Suprapubic skin (tissue), 4 donors: ENCODE measurements at regions not wholly inside any gene's neighbourhood (a gene's known extent, or its start where the extent isn't known, plus 50 kb on each side); places are given as distances from the start of the nearest gene placed in this dataset.

ENCODE experiments used
- DNase-seq, 2 donors: peaks; one replicate each; pipeline ENCODE4 v3.0.0-alpha.2; 2019; ENCODE audit warnings: low spot score in 2 of 2
- H3K27ac ChIP-seq: fragments of 200-600 bp; sonication (generic); one replicate; pipeline ENCODE4 v1.5.1; 2019
- H3K27me3 ChIP-seq: fragments of 200-600 bp; sonication (generic); one replicate; pipeline ENCODE4 v1.5.1; 2019
- H3K36me3 ChIP-seq: fragments of 200-600 bp; sonication (generic); one replicate; pipeline ENCODE4 v1.5.1; 2019
- H3K4me1 ChIP-seq: fragments of 200-600 bp; sonication (generic); one replicate; pipeline ENCODE4 v1.5.1; 2019
- H3K4me3 ChIP-seq: fragments of 200-600 bp; sonication (generic); one replicate; pipeline ENCODE4 v1.5.1; 2019; ENCODE audit warnings: mild to moderate bottlenecking
- H3K9me3 ChIP-seq: fragments of 200-600 bp; sonication (generic); one replicate; pipeline ENCODE4 v1.5.1; 2019
- CTCF ChIP-seq, 2 donors: fragments of 200-600 bp in 1 of 2; fragments of 450-650 bp in 1 of 2; sonication (generic) in 1 of 2; IDR thresholded peaks; one replicate each; pipeline ENCODE4 v1.5.1; 2016 to 2019; ENCODE audit warnings: antibody characterized with exemption in 2 of 2, mild to moderate bottlenecking in 1 of 2, moderate library complexity in 1 of 2
- EP300 ChIP-seq: sonication (generic); formaldehyde crosslinking; IDR thresholded peaks from one replicate; pipeline ENCODE4 v1.6.1; 2017; ENCODE audit warnings: antibody characterized with exemption
- POLR2A ChIP-seq, 2 donors: fragments of 450-650 bp; IDR thresholded peaks; one replicate each; pipeline ENCODE4 v1.6.1; 2017; ENCODE audit warnings: antibody characterized with exemption in 2 of 2, mild to moderate bottlenecking in 2 of 2, moderate library complexity in 2 of 2
- POLR2AphosphoS5 ChIP-seq, 3 donors: sonication (generic); formaldehyde crosslinking; IDR thresholded peaks; one replicate each; pipeline ENCODE4 v1.6.1; 2017; ENCODE audit warnings: antibody characterized with exemption in 3 of 3
- WGBS: methylation state at CpG from one replicate; pipeline ENCODE4 v1.1.5; 2018; 5-methylcytosine and 5-hydroxymethylcytosine counted together

- Histone ChIP-seq H3K27me3 (no peaks in the 10 kb centered on the region), H3K27ac (no peak overlapping the region), H3K4me3 (no peak overlapping the region), H3K9me3 (no peaks in the 10 kb centered on the region), H3K36me3 (no peaks in the 10 kb centered on the region), H3K4me1 (no peaks in the 10 kb centered on the region)
- TF ChIP-seq EP300 (no peak), POLR2A (IDR thresholded peaks at IDR 0.05) (no peak), POLR2AphosphoS5 (IDR thresholded peaks at IDR 0.05) (no peak), CTCF (IDR thresholded peaks at IDR 0.05) (no peak)
- 64% methylated on average over 1 of the region's 1 CpG for WGBS
- DNase-seq, result no peak
Measured at GRCh38 chr13:81610644-81611043, 1269.7 kb upstream of the SPRY2 start.

- no peak for TF ChIP-seq POLR2AphosphoS5 (IDR thresholded peaks at IDR 0.05)
- TF ChIP-seq CTCF (IDR thresholded peaks at IDR 0.05), result no peak
- no peak for TF ChIP-seq POLR2A (IDR thresholded peaks at IDR 0.05)
- TF ChIP-seq EP300, result no peak
- 77% methylated on average over 2 of the region's 2 CpGs for WGBS
- no peaks in the 10 kb centered on the region for H3K9me3 ChIP-seq
- no peak for DNase-seq
- H3K4me1 ChIP-seq, result no peaks in the 10 kb centered on the region
- no peaks in the 10 kb centered on the region for H3K27me3 ChIP-seq
- no peak overlapping the region for H3K27ac ChIP-seq
- no peak overlapping the region for H3K4me3 ChIP-seq
- no peaks in the 10 kb centered on the region for H3K36me3 ChIP-seq
Measured at GRCh38 chr13:81609335-81609734, 1268.4 kb upstream of the SPRY2 start.

- TF ChIP-seq POLR2AphosphoS5 (IDR thresholded peaks at IDR 0.05) (no peak), EP300 (no peak), POLR2A (IDR thresholded peaks at IDR 0.05) (no peak), CTCF (IDR thresholded peaks at IDR 0.05) (no peak)
- H3K9me3 ChIP-seq, result no peaks in the 10 kb centered on the region
- 93% methylated on average over 12 of the region's 12 CpGs for WGBS
- H3K36me3 ChIP-seq, result no peaks in the 10 kb centered on the region
- H3K27ac ChIP-seq, result no peak overlapping the region
- no peak overlapping the region for H3K4me3 ChIP-seq
- H3K27me3 ChIP-seq, result no peaks in the 10 kb centered on the region
- no peak for DNase-seq
- H3K4me1 ChIP-seq, result no peaks in the 10 kb centered on the region
Measured at GRCh38 chr13:81606074-81606473, 1265.1 kb upstream of the SPRY2 start.

- no peaks in the 10 kb centered on the region for H3K4me1 ChIP-seq
- H3K9me3 ChIP-seq, result no peaks in the 10 kb centered on the region
- H3K36me3 ChIP-seq, result no peaks in the 10 kb centered on the region
- H3K27ac ChIP-seq, result no peak overlapping the region
- no peaks in the 10 kb centered on the region for H3K27me3 ChIP-seq
- H3K4me3 ChIP-seq, result no peak overlapping the region
- TF ChIP-seq POLR2AphosphoS5 (IDR thresholded peaks at IDR 0.05), result no peak
- no peak for TF ChIP-seq CTCF (IDR thresholded peaks at IDR 0.05)
- no peak for TF ChIP-seq POLR2A (IDR thresholded peaks at IDR 0.05)
- no peak for TF ChIP-seq EP300
- no peak for DNase-seq
Measured at GRCh38 chr13:81602241-81602640, 1261.3 kb upstream of the SPRY2 start.

- Histone ChIP-seq H3K9me3 (no peaks in the 10 kb centered on the region), H3K36me3 (no peaks in the 10 kb centered on the region), H3K4me1 (no peaks in the 10 kb centered on the region), H3K4me3 (no peak overlapping the region), H3K27ac (no peak overlapping the region), H3K27me3 (no peaks in the 10 kb centered on the region)
- DNase-seq, result no peak
- TF ChIP-seq CTCF (IDR thresholded peaks at IDR 0.05) (no peak), POLR2A (IDR thresholded peaks at IDR 0.05) (no peak), EP300 (no peak), POLR2AphosphoS5 (IDR thresholded peaks at IDR 0.05) (no peak)
- 71% methylated on average over 1 of the region's 1 CpG for WGBS
Measured at GRCh38 chr13:81597101-81597500, 1256.2 kb upstream of the SPRY2 start.
